HL-60 (cell line): ENCODE measurements at regions not wholly inside any gene's neighbourhood (a gene's known extent, or its start where the extent isn't known, plus 50 kb on each side); places are given as distances from the start of the nearest gene placed in this dataset.

Source experiments
- POLR2AphosphoS5 ChIP-seq: IDR thresholded peaks from 2 replicates; pipeline ENCODE4 v1.6.1; 2012; ENCODE audit warnings: low read depth
- TF ChIP-seq, protein P1 (sequence below): IDR thresholded peaks from one replicate; pipeline ENCODE4 v1.5.1; 2011; ENCODE audit warnings: low read length, control low read depth, inconsistent platforms; ENCODE audit not compliant: insufficient read depth
- TF ChIP-seq, protein P2 (sequence below): IDR thresholded peaks from 2 replicates; pipeline ENCODE4 v1.6.1; 2012; ENCODE audit warnings: low read depth; ENCODE audit not compliant: insufficient replicate concordance

DNA sequence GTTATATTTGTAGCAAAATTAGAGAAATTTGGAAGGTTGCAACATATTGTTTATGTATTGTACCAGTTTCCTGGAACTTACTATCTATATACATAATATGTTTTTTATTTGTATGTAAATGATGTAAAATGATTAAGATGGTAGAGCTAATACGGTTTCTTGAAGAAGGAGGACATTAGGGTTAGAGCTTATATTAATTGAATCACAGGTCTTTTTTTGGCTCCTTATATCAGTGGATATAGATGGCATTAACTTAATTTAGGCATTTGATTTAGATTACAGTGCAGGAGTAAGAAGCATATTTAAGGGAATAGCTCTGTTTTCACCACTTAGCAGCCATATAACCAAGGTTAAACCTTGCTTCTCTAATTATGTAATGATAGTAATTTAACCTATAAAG is 357.7 kb downstream of the USP25 start:
- TF ChIP-seq, protein P1, sequence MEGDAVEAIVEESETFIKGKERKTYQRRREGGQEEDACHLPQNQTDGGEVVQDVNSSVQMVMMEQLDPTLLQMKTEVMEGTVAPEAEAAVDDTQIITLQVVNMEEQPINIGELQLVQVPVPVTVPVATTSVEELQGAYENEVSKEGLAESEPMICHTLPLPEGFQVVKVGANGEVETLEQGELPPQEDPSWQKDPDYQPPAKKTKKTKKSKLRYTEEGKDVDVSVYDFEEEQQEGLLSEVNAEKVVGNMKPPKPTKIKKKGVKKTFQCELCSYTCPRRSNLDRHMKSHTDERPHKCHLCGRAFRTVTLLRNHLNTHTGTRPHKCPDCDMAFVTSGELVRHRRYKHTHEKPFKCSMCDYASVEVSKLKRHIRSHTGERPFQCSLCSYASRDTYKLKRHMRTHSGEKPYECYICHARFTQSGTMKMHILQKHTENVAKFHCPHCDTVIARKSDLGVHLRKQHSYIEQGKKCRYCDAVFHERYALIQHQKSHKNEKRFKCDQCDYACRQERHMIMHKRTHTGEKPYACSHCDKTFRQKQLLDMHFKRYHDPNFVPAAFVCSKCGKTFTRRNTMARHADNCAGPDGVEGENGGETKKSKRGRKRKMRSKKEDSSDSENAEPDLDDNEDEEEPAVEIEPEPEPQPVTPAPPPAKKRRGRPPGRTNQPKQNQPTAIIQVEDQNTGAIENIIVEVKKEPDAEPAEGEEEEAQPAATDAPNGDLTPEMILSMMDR: no peak
- TF ChIP-seq POLR2AphosphoS5: no peak
- TF ChIP-seq, protein P2, sequence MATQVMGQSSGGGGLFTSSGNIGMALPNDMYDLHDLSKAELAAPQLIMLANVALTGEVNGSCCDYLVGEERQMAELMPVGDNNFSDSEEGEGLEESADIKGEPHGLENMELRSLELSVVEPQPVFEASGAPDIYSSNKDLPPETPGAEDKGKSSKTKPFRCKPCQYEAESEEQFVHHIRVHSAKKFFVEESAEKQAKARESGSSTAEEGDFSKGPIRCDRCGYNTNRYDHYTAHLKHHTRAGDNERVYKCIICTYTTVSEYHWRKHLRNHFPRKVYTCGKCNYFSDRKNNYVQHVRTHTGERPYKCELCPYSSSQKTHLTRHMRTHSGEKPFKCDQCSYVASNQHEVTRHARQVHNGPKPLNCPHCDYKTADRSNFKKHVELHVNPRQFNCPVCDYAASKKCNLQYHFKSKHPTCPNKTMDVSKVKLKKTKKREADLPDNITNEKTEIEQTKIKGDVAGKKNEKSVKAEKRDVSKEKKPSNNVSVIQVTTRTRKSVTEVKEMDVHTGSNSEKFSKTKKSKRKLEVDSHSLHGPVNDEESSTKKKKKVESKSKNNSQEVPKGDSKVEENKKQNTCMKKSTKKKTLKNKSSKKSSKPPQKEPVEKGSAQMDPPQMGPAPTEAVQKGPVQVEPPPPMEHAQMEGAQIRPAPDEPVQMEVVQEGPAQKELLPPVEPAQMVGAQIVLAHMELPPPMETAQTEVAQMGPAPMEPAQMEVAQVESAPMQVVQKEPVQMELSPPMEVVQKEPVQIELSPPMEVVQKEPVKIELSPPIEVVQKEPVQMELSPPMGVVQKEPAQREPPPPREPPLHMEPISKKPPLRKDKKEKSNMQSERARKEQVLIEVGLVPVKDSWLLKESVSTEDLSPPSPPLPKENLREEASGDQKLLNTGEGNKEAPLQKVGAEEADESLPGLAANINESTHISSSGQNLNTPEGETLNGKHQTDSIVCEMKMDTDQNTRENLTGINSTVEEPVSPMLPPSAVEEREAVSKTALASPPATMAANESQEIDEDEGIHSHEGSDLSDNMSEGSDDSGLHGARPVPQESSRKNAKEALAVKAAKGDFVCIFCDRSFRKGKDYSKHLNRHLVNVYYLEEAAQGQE: no peak
